ENCODE measurements at regions not wholly inside any gene's neighbourhood (a gene's known extent, or its start where the extent isn't known, plus 50 kb on each side); places are given as distances from the start of the nearest gene placed in this dataset.

DNA sequence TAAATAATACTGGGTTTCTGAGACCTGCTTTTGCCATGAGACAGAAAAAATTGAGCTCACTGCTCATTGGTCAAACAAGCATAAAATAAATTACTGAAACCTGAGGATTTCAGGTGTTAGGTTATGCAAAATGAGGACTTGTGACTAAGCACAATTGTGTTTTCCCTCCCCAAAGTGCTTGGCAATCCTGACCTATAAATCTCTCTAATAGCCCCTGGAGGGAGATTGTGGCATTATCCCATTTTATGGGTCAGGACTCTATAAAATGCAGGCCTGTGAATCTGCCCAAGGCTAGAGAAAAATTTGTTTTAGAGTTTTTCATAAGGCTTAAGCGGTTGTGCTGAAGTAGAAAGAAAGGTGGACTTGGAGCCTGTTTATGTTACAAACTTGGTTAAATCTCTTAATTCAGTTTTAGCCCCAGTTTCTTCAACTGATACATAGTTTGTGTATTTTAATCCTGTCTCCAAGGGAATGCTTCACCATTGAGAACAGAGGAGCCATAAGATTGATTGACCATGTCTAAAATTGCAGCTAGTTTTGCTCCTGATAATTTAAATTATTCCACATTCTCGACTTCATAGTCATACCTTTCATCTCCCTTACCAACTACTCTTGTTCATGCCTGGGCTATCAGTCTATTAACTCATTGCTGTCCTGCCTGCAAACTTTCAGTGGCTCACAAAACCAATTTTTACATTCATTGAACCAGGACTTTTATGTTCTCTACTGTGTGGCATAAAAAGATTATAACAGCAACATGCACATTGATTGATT, 63.6 kb upstream of the LRRC4C start:
- WGBS (ENCODE audit: low lambda C conversion rate) = 0% methylated on average over 2 of the region's 2 CpGs
- FAIRE-seq (no peak), ATAC-seq (no peak), DNase-seq (ENCODE audit: low spot score) (no peak)
- H3K79me2 ChIP-seq (ENCODE audit: insufficient read depth, low read length) = no peaks in the 10 kb centered on the region
- in situ Hi-C loops (cut with HindIII; ENCODE audit: extremely low pct_ligation_motif_present, low pct_unique_long_range_greater_than_20kb) = no loop called here
- no peak overlapping the region for H2AFZ ChIP-seq (ENCODE audit: low read length)
- no peak overlapping the region for H3K4me3 ChIP-seq (replicated peaks in 1 of 3; ENCODE audit: insufficient read depth in 1 of 3, low read depth in 2 of 3, low read length in 3 of 3)
- CTCF ChIA-PET (ENCODE audit: low intra/inter-chr PET ratio, low total read pairs) = no interaction called here
- H3K36me3 ChIP-seq (replicated peaks in 1 of 2; ENCODE audit: control insufficient read depth in 1 of 2, insufficient read depth in 2 of 2, low read length in 2 of 2) = no peaks in the 10 kb centered on the region
- no peak overlapping the region for H3K27ac ChIP-seq (ENCODE audit: extremely low read length, insufficient read depth, low read length)
- H3K4me2 ChIP-seq (ENCODE audit: low read depth, low read length) = no peak overlapping the region
- intact Hi-C loops (cut with micrococcal nuclease; ENCODE audit: unreplicated experiment) = no loop called here
- peaks cover 55% of the 10 kb centered on the region for H3K9me3 ChIP-seq (ENCODE audit: low read length)
- H4K20me1 ChIP-seq (ENCODE audit: insufficient read depth, low read length) = no peaks in the 10 kb centered on the region
- no TSS peak for BruUV-seq (replicated peaks)
- no peaks in the 10 kb centered on the region for H3K4me1 ChIP-seq (ENCODE audit: insufficient read depth, low read length)
- POLR2A ChIA-PET = no interaction called here
- no peak overlapping the region for H3K9ac ChIP-seq (ENCODE audit: insufficient read depth, low read depth, low read length)
- no peaks in the 10 kb centered on the region for H3K27me3 ChIP-seq (ENCODE audit: control insufficient read depth in 1 of 2, insufficient read depth in 2 of 2, low read length in 2 of 2)
- TF ChIP-seq GABPA (IDR thresholded peaks at IDR 0.05; ENCODE audit: low read depth, low read length) (no peak), GABPA (CRISPR knock-in tag; IDR thresholded peaks at IDR 0.05; ENCODE audit: low read depth) (no peak), ZNF816 (CRISPR knock-in tag; IDR thresholded peaks at IDR 0.05; ENCODE audit: borderline replicate concordance) (no peak), CREB1 (IDR thresholded peaks at IDR 0.05) (no peak), CREB1 (CRISPR knock-in tag; IDR thresholded peaks at IDR 0.05) (no peak), GLI4 (CRISPR knock-in tag; IDR thresholded peaks at IDR 0.05; ENCODE audit: borderline replicate concordance) (no peak), ZNF501 (CRISPR knock-in tag; IDR thresholded peaks at IDR 0.05) (no peak), FOXM1 (CRISPR knock-in tag; IDR thresholded peaks at IDR 0.05) (no peak), FOXJ3 (CRISPR knock-in tag; IDR thresholded peaks at IDR 0.05; ENCODE audit: borderline replicate concordance) (no peak), ZNF616 (CRISPR knock-in tag; IDR thresholded peaks at IDR 0.05; ENCODE audit: low read depth) (no peak), MAFG (CRISPR knock-in tag; IDR thresholded peaks at IDR 0.05) (no peak), CBX5 (CRISPR knock-in tag; IDR thresholded peaks at IDR 0.05; ENCODE audit: borderline replicate concordance) (no peak), NR2F2 (IDR thresholded peaks at IDR 0.05; ENCODE audit: borderline replicate concordance, low read depth) (no peak), NFE2L1 (CRISPR knock-in tag; IDR thresholded peaks at IDR 0.05; ENCODE audit: borderline replicate concordance) (no peak)
- TF ChIP-seq, protein P1, sequence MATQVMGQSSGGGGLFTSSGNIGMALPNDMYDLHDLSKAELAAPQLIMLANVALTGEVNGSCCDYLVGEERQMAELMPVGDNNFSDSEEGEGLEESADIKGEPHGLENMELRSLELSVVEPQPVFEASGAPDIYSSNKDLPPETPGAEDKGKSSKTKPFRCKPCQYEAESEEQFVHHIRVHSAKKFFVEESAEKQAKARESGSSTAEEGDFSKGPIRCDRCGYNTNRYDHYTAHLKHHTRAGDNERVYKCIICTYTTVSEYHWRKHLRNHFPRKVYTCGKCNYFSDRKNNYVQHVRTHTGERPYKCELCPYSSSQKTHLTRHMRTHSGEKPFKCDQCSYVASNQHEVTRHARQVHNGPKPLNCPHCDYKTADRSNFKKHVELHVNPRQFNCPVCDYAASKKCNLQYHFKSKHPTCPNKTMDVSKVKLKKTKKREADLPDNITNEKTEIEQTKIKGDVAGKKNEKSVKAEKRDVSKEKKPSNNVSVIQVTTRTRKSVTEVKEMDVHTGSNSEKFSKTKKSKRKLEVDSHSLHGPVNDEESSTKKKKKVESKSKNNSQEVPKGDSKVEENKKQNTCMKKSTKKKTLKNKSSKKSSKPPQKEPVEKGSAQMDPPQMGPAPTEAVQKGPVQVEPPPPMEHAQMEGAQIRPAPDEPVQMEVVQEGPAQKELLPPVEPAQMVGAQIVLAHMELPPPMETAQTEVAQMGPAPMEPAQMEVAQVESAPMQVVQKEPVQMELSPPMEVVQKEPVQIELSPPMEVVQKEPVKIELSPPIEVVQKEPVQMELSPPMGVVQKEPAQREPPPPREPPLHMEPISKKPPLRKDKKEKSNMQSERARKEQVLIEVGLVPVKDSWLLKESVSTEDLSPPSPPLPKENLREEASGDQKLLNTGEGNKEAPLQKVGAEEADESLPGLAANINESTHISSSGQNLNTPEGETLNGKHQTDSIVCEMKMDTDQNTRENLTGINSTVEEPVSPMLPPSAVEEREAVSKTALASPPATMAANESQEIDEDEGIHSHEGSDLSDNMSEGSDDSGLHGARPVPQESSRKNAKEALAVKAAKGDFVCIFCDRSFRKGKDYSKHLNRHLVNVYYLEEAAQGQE (IDR thresholded peaks at IDR 0.05; ENCODE audit: borderline replicate concordance in 1 of 2, low read depth in 1 of 2, low read length in 2 of 2) = no peak
